Keratinocyte (primary cell): ENCODE measurements at regions not wholly inside any gene's neighbourhood (a gene's known extent, or its start where the extent isn't known, plus 50 kb on each side); places are given as distances from the start of the nearest gene placed in this dataset.

Source experiments
- DNase-seq: peaks from one replicate; pipeline ENCODE4 v3.0.0-alpha.2; 2011; ENCODE audit warnings: low read depth, missing footprints, low spot score
- FAIRE-seq: peaks from 2 replicates; lab custom pipeline; 2011; peaks lifted over from hg19 to GRCh38; lab: Jason Lieb, UNC
- H2AFZ ChIP-seq: 2 replicates; pipeline ENCODE4 v1.6.0; 2012; ENCODE audit warnings: low read length, control low read depth, inconsistent platforms; ENCODE audit not compliant: control insufficient read depth
- H3K27ac ChIP-seq: 2 replicates; pipeline ENCODE4 v1.5.1; 2011; ENCODE audit warnings: low read length; ENCODE audit not compliant: control insufficient read depth, insufficient read depth
- H3K27me3 ChIP-seq: 3 replicates; pipeline ENCODE4 v1.6.0; 2011; ENCODE audit warnings: low read length; ENCODE audit not compliant: control insufficient read depth, insufficient read depth; ENCODE audit errors: extremely low read depth
- H3K36me3 ChIP-seq, 2 experiments: 2 replicates in 1 of 2; 3 replicates in 1 of 2; pipeline ENCODE4 v1.5.1; 2011; ENCODE audit warnings: low read length in 2 of 2, mild to moderate bottlenecking in 1 of 2; ENCODE audit not compliant: control insufficient read depth in 2 of 2, insufficient read depth in 2 of 2; ENCODE audit errors: extremely low read depth in 1 of 2
- H3K4me1 ChIP-seq: 3 replicates; pipeline ENCODE4 v1.5.1; 2011; ENCODE audit warnings: low read length; ENCODE audit not compliant: control insufficient read depth, insufficient read depth; ENCODE audit errors: extremely low read depth
- H3K4me2 ChIP-seq: 3 replicates; pipeline ENCODE4 v1.6.0; 2011; ENCODE audit warnings: low read depth, low read length; ENCODE audit not compliant: control insufficient read depth, insufficient read depth; ENCODE audit errors: extremely low read depth
- H3K4me3 ChIP-seq, 3 experiments: fragments of 200-600 bp in 1 of 3; sonication (generic) in 1 of 3; 2 replicates in 2 of 3; 3 replicates in 1 of 3; pipeline ENCODE4 v1.5.1; 2011 to 2016; ENCODE audit warnings: low read length in 3 of 3, mild to moderate bottlenecking in 3 of 3, control low read depth in 2 of 3, inconsistent platforms in 1 of 3, low read depth in 1 of 3, mixed read lengths in 1 of 3, mixed run types in 1 of 3, moderate library complexity in 1 of 3; ENCODE audit not compliant: control insufficient read depth in 2 of 3, insufficient read depth in 2 of 3; ENCODE audit errors: extremely low read depth in 1 of 3
- H3K79me2 ChIP-seq: 2 replicates; pipeline ENCODE4 v1.6.0; 2012; ENCODE audit warnings: low read length; ENCODE audit not compliant: control insufficient read depth, insufficient read depth
- H3K9ac ChIP-seq: 3 replicates; pipeline ENCODE4 v1.6.0; 2011; ENCODE audit warnings: low read length; ENCODE audit not compliant: control insufficient read depth, insufficient read depth; ENCODE audit errors: extremely low read depth
- H3K9me1 ChIP-seq: 3 replicates; pipeline ENCODE4 v1.6.0; 2011; ENCODE audit warnings: low read length; ENCODE audit not compliant: control insufficient read depth, insufficient read depth; ENCODE audit errors: extremely low read depth
- H3K9me3 ChIP-seq: 2 replicates; pipeline ENCODE4 v1.5.1; 2012; ENCODE audit warnings: low read depth, low read length; ENCODE audit not compliant: control insufficient read depth
- H4K20me1 ChIP-seq: 3 replicates; pipeline ENCODE4 v1.6.0; 2011; ENCODE audit warnings: low read length; ENCODE audit not compliant: control insufficient read depth, insufficient read depth; ENCODE audit errors: extremely low read depth
- CTCF ChIP-seq, 3 experiments: IDR thresholded peaks in 1 of 3; conservative IDR thresholded peaks in 1 of 3; optimal IDR thresholded peaks in 1 of 3; 2 replicates in 2 of 3; 3 replicates in 1 of 3; pipeline versions ENCODE3 to v1.5.1; 2011; ENCODE audit warnings: low read length in 3 of 3, mild to moderate bottlenecking in 3 of 3, moderate library complexity in 2 of 3, control low read depth in 1 of 3, inconsistent platforms in 1 of 3; ENCODE audit not compliant: insufficient read depth in 2 of 3; ENCODE audit errors: extremely low read depth in 1 of 3
- EZH2 ChIP-seq: IDR thresholded peaks from one replicate; pipeline ENCODE4 v1.6.1; 2012; ENCODE audit warnings: inconsistent platforms, mild to moderate bottlenecking, low read length, moderate library complexity
- dilution Hi-C: fragments of 300-500 bp; cut with MboI; formaldehyde crosslinking; loops from one replicate; pipeline ENCODE4 v1.7.0; 2020; ENCODE audit warnings: low sequenced_read_pairs; ENCODE audit not compliant: extremely low pct_ligation_motif_present

- no peaks in the 10 kb centered on the region for H3K27me3 ChIP-seq
- no peak overlapping the region for H3K4me3 ChIP-seq
- H3K9ac ChIP-seq: no peak overlapping the region
- peaks cover 13% of the 10 kb centered on the region for H3K4me1 ChIP-seq
- dilution Hi-C loops: no loop called here
- H3K9me1 ChIP-seq: no peaks in the 10 kb centered on the region
- no peak for TF ChIP-seq CTCF (optimal IDR thresholded peaks at IDR 0.05 in 1 of 3, IDR thresholded peaks at IDR 0.05 in 1 of 3, conservative IDR thresholded peaks at IDR 0.05 in 1 of 3; ENCODE audit: extremely low read depth in 1 of 3, insufficient read depth in 2 of 3, low read length in 3 of 3)
- no peak for TF ChIP-seq EZH2
- H3K9me3 ChIP-seq: no peaks in the 10 kb centered on the region
- no peaks in the 10 kb centered on the region for H3K36me3 ChIP-seq
- no peak overlapping the region for H2AFZ ChIP-seq
- DNase-seq: no peak
- FAIRE-seq: no peak
- no peaks in the 10 kb centered on the region for H3K79me2 ChIP-seq
- H3K4me2 ChIP-seq: no peak overlapping the region
- H3K27ac ChIP-seq: no peak overlapping the region
- no peaks in the 10 kb centered on the region for H4K20me1 ChIP-seq
These were observed 322.3 kb upstream of the TCF4 start for GRCh38 chr18:55910296-55910695.

GRCh38 chr18:55908901-55909366, 320.9 kb upstream of the TCF4 start:
- Histone ChIP-seq H3K27me3 (no peaks in the 10 kb centered on the region), H3K4me2 (no peak overlapping the region), H3K36me3 (no peaks in the 10 kb centered on the region), H3K9me1 (no peaks in the 10 kb centered on the region), H3K9ac (no peak overlapping the region), H2AFZ (no peak overlapping the region), H3K4me3 (no peak overlapping the region), H3K4me1 (peaks cover 13% of the 10 kb centered on the region), H3K79me2 (no peaks in the 10 kb centered on the region), H3K27ac (no peak overlapping the region), H4K20me1 (no peaks in the 10 kb centered on the region), H3K9me3 (no peaks in the 10 kb centered on the region)
- TF ChIP-seq CTCF (optimal IDR thresholded peaks at IDR 0.05 in 1 of 3, IDR thresholded peaks at IDR 0.05 in 1 of 3, conservative IDR thresholded peaks at IDR 0.05 in 1 of 3; ENCODE audit: extremely low read depth in 1 of 3, insufficient read depth in 2 of 3, low read length in 3 of 3) (no peak), EZH2 (no peak)
- DNase-seq: no peak
- FAIRE-seq: no peak
- dilution Hi-C loops: no loop called here
